ENCODE measurements at regions not wholly inside any gene's neighbourhood (a gene's known extent, or its start where the extent isn't known, plus 50 kb on each side); places are given as distances from the start of the nearest gene placed in this dataset.
"Not testable (repeated sequence)": the region's sequence is repeated elsewhere in the genome, so short reads cannot be mapped to it uniquely, and the experiment has no call there.

GRCh38 chr6:66993708-66994107, 1286.7 kb upstream of the EYS start:
- not testable (repeated sequence) for DNase-seq

GRCh38 chr6:66993272-66993671, 1286.2 kb upstream of the EYS start:
- no peak for DNase-seq

- DNase-seq, result no peak
Observed at GRCh38 chr6:66992660-66993059, 1285.6 kb upstream of the EYS start.

GRCh38 chr6:66986940-66987339, 1279.9 kb upstream of the EYS start:
- DNase-seq, result no peak

GRCh38 chr6:66985816-66986215, 1278.8 kb upstream of the EYS start:
- no peak for DNase-seq

GRCh38 chr6:66970373-66970772, 1263.3 kb upstream of the EYS start:
- DNase-seq, result no peak

GRCh38 chr6:66965227-66965626, 1258.2 kb upstream of the EYS start:
- DNase-seq, result no peak

- DNase-seq, result no peak
Observed at GRCh38 chr6:66964216-66964615, 1257.2 kb upstream of the EYS start.

- no peak for DNase-seq
Observed at GRCh38 chr6:66962082-66962481, 1255.1 kb upstream of the EYS start.

GRCh38 chr6:66961191-66961590, 1254.2 kb upstream of the EYS start:
- no peak for DNase-seq

GRCh38 chr6:66949191-66949661, 1242.2 kb upstream of the EYS start:
- no peak for DNase-seq

- no peak for DNase-seq
Observed at GRCh38 chr6:66948106-66948505, 1241.1 kb upstream of the EYS start.

GRCh38 chr6:66940003-66940402, 1233.0 kb upstream of the EYS start:
- no peak for DNase-seq

GRCh38 chr6:66937180-66937579, 1230.2 kb upstream of the EYS start:
- DNase-seq, result no peak

GRCh38 chr6:66935612-66936011, 1228.6 kb upstream of the EYS start:
- DNase-seq, result no peak

GRCh38 chr6:66931787-66932186, 1224.8 kb upstream of the EYS start:
- DNase-seq, result no peak

GRCh38 chr6:66930559-66931290, 1223.7 kb upstream of the EYS start:
- DNase-seq, result no peak

GRCh38 chr6:66926060-66926459, 1219.0 kb upstream of the EYS start:
- no peak for DNase-seq

- no peak for DNase-seq
Observed at GRCh38 chr6:66913657-66914056, 1206.6 kb upstream of the EYS start.

- DNase-seq, result no peak
Observed at GRCh38 chr6:66902457-66902856, 1195.4 kb upstream of the EYS start.

GRCh38 chr6:66900133-66901083, 1193.4 kb upstream of the EYS start:
- DNase-seq, result no peak

- no peak for DNase-seq
Observed at GRCh38 chr6:66897576-66897975, 1190.5 kb upstream of the EYS start.

GRCh38 chr6:66896415-66896814, 1189.4 kb upstream of the EYS start:
- no peak for DNase-seq

GRCh38 chr6:66883453-66883852, 1176.4 kb upstream of the EYS start:
- DNase-seq, result no peak
